ENCODE measurements at regions not wholly inside any gene's neighbourhood (a gene's known extent, or its start where the extent isn't known, plus 50 kb on each side); places are given as distances from the start of the nearest gene placed in this dataset.
"Not testable (repeated sequence)": the region's sequence is repeated elsewhere in the genome, so short reads cannot be mapped to it uniquely, and the experiment has no call there.

DNA sequence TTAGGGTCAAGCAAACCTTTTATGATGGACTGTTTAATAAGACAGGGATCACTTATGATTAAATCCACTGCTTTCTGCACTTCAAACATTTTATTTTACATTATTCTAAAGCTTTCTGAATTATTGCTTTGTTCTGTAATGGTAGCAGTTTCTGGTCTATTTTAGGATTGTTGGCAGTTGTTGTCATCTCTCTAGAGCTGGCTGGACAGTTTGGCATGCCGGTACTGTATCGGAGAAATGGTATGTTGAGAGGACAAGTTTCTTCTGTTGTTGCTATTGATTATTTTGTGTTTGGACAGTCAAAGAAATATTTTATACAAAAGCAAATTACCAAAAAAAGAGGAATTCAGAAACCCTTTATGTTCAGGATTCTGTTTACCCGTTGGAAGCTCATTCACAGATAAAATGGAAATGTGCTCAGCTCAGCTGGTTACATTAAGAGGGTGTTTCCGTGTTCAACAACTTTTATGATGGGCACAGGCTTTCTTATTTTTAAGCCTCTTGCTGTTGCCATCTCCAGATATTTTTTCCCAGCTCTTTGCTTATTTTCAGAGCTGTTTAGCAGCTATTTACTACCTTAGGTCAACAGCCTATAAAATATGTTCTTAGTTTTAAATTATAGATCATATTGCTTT lies 214.6 kb upstream of the IGFBP7 start:
- DNase-seq (ENCODE audit: low read depth) = no peak

DNA sequence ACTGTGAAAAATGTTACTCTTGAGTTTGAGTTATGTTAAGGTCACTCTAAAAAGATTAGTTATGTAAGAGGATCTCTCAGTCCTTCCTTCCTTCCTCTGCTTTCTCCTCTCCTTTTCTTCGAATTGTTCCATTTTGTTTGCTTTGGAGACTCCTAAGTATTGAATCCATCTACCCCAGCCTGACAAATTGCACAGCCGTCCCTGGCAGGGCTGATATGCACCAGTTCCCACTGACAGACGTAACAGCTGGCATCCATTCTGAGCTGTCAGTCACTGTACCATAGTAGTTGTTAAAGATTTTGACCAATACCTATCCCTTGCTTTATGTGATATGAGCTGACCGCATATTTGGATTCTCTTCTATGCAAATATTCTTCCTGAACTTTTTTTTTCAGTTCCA lies 210.7 kb upstream of the IGFBP7 start:
- no peak for DNase-seq (ENCODE audit: low read depth)

GRCh38 chr4:57320217-57320616 lies 210.0 kb upstream of the IGFBP7 start:
- DNase-seq (ENCODE audit: low read depth) = no peak

DNA sequence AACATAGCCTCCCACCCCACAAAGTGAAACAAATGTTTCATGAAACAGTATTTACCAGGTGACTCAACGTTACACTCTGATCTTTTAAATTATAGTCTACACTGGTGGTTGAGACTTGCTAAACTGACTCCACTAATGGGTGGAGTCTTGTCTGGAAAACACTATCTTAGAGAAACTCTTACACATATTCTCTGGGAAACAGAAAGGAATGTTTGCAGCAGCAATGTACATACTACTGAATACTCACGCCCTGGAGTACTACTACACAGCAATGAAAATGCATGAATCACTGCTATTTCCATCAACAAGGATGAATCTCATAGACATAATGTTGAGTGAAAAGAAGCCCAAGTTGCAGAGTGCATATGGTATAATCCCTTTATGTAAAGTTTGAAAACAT lies 208.5 kb upstream of the IGFBP7 start:
- DNase-seq (ENCODE audit: low read depth) = no peak

DNA sequence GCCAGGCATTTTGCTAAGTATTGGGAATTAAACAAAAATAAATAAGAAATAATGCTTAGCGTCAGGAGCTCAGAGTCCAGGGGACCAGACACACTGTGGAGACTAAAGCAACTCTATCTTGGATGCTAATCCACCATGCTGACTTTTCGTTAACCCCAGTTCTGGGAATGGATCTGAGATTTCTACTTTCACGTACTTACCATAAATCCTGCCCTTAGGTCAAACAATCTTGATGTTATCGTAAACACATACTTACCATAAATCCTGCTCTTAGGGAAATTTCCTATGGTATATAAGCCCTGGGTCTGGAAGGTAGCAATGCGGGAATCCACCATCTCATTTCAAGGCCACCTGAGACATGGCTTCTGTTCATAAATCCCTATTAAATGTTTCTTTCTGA lies 204.5 kb upstream of the IGFBP7 start:
- DNase-seq (ENCODE audit: low read depth) = no peak

DNA sequence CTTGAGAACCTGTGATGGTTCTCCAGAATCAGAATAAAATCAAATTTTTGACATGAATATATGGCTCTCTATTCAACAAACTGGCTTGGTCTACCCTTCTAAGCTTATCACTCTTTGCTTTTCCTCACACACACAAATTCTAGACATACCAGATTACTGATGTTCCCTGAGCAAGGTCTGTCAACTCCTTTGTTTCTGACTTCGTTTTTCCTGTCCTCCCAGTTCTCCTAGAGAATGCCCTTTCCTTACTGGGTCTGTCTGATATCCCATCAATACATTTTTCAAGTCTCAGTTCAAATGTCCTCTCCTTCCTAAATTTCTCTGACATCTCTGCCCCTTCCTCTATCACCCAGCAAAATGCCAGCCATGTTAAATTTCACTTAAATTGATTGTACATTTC lies 202.1 kb upstream of the IGFBP7 start:
- DNase-seq (ENCODE audit: low read depth) = no peak

DNA sequence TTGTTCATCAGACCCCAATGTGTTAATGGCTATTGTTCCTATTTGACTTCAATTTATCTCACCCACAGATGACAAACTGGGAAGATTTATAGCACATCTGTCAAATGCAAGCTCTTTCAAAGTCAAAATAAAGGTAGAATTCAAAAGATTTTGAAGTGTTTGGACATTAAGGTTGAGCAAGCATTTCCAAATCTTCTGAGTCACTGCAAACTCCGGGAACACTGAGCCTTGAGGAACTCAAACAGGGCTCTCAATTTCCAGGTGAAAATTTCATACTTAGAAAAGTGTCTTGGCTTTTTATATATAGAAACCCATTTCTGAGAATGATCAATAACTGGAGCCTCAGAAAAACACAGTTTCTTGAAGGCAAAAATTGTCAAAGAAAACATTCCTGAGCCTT lies 199.5 kb upstream of the IGFBP7 start:
- DNase-seq (ENCODE audit: low read depth) = no peak

- DNase-seq (ENCODE audit: low read depth) = no peak
These were observed 198.1 kb upstream of the IGFBP7 start for GRCh38 chr4:57308301-57308700.

DNA sequence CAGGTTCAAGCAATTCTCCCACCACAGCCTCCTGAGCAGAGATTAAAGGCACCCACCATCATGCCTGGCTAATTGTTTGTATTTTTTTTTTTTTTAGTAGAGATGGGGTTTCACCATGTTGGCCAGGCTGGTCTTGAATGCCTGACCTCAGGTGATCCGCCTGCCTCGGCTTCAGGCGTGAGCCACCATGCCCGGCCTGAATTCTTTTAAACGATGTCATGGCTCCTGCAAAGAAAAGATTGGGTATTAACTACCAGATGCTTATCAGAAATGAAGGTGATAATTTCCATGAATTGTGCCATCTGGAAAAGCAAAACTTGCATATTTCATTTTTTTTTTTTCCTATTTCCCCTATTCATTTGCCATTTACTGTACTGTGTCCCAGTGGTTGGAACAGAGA lies 195.7 kb upstream of the IGFBP7 start:
- DNase-seq (ENCODE audit: low read depth) = no peak

DNA sequence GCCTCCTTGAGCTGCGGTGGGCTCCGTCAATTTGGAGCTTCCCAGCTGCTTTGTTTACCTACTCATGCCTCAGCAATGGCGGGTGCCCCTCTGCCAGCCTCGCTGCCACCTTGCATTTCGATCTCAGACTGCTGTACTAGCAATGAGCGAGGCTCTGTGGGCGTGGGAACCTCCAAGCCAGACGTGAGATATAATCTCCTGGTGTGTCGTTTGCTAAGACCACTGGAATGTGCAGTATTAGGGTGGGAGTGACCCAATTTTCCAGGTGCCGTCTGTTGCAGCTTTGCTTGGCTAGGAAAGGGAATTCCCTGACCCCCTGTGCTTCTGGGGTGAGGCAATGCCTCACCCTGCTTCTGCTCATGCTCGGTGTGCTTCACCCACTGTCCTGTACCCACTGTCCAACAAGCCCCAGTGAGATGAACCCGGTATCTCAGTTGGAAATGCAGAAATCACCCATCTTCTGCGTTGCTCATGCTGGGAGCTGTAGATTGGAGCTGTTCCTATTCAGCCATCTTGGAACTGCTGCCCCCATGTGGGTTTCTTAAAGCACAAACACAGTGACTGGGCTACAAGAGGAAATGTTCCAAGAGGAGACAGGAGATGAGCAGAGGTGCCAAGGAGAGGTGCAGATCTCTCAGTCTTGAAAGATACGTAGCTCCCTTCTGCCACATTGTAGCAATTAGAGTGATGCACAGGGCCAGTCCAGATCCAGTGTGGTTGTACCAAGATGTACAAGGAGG lies 193.0 kb upstream of the IGFBP7 start:
- no peak for DNase-seq (ENCODE audit: low read depth)

GRCh38 chr4:57300300-57300699 lies 190.1 kb upstream of the IGFBP7 start:
- not testable (repeated sequence) for DNase-seq (ENCODE audit: low read depth)

- DNase-seq (ENCODE audit: low read depth) = no peak
These were observed 181.7 kb upstream of the IGFBP7 start for GRCh38 chr4:57291911-57292310.

- DNase-seq (ENCODE audit: low read depth) = no peak
These were observed 177.8 kb upstream of the IGFBP7 start for GRCh38 chr4:57287687-57288604.

DNA sequence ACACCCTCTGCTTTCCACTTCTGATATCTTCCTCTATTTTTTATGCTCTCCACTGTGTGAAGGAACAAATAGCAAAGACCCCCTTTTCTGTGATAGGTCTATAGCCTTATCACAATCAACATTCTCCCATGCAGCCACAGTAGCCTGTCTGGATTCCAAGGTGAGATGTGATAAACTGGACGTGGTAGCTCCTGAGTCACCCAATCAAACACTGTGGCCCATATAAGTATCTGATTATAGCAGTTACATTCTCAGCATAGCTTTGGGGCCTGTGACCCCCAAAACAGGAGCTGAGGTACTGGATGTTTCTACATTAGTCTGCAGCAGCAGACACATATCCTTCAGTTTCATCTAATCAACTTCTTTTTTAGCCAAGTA lies 172.7 kb upstream of the IGFBP7 start:
- no peak for DNase-seq (ENCODE audit: low read depth)

GRCh38 chr4:57280481-57280880 lies 170.3 kb upstream of the IGFBP7 start:
- DNase-seq (ENCODE audit: low read depth) = no peak

- DNase-seq (ENCODE audit: low read depth) = no peak
These were observed 168.6 kb upstream of the IGFBP7 start for GRCh38 chr4:57278780-57279179.

GRCh38 chr4:57274082-57274481 lies 163.9 kb upstream of the IGFBP7 start:
- DNase-seq (ENCODE audit: low read depth) = no peak

GRCh38 chr4:57270346-57270745 lies 160.2 kb upstream of the IGFBP7 start:
- no peak for DNase-seq (ENCODE audit: low read depth)

DNA sequence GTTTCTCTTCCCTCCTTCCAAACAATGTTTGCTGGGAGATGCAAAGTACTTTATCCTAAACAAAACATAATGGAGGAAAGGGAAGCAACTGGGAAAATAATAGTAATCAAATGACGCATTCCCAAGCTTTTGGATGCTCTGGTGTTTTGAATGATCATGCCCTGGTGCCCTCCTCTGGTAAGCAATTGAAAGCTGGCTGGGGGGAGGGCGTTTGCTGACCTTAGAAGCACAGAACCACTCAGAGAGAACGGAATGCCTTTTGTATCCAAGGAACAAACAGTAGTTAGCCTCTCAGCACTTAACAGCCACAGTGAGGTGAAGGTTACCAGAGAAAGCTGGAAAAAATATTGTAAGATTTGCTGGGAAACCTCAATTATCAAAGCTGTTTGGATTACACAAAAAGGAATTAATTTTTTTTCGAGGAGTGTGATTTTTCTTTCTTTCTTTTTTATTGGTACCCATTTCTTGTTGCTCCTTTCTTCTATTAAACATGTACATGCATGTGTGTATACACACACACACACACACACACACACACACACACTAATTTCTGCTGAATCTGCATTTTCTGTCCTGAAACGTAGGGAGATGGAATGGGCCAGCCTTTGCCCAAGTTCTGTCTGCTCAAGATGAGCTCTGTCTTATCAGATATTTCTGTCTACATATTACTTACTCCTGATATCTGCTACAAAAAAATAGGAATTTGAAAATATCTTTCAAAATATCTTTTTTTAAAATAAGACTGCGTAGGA lies 155.8 kb upstream of the IGFBP7 start:
- no peak for DNase-seq (ENCODE audit: low read depth)

GRCh38 chr4:57254754-57255153 lies 144.6 kb upstream of the IGFBP7 start:
- DNase-seq (ENCODE audit: low read depth) = no peak

- no peak for DNase-seq (ENCODE audit: low read depth)
These were observed 138.9 kb upstream of the IGFBP7 start for GRCh38 chr4:57249083-57249482.

DNA sequence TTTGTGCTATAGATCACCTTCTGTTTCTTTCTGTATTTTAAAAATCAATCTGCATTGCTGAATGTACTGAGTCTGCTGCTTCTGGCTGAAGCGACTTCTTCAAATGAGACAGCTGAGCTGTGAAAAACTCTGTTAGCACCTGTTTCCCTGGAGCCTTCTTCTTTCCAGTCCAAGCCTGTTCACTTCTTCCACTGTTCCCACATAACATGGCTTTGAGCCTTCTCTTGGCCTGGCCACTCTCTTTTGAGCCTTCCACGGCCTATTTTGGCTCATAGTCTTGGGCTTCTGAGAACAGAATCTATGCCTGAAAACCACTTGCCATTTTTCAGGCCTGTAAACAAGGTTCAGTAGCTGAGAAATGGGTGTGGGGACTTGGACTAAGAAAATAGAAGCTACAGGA lies 132.9 kb upstream of the IGFBP7 start:
- no peak for DNase-seq (ENCODE audit: low read depth)

All from stimulated activated CD8-positive, alpha-beta memory T cell treated with anti-CD3 and anti-CD28 coated beads, Interleukin-7, amount 100 ng/mL, for 24 hours (primary cell).